Lower leg skin (tissue), 3 donors: ENCODE measurements at regions not wholly inside any gene's neighbourhood (a gene's known extent, or its start where the extent isn't known, plus 50 kb on each side); places are given as distances from the start of the nearest gene placed in this dataset.

Experiments
- CTCF ChIP-seq, 3 donors: fragments of 450-650 bp; IDR thresholded peaks; one replicate each; pipeline ENCODE4 v1.5.1; 2016; ENCODE audit warnings: antibody characterized with exemption in 3 of 3, mild to moderate bottlenecking in 3 of 3, moderate library complexity in 2 of 3
- POLR2A ChIP-seq, 2 donors: fragments of 450-650 bp; IDR thresholded peaks; one replicate each; pipeline ENCODE4 v1.6.1; 2016 to 2017; ENCODE audit warnings: antibody characterized with exemption in 2 of 2, mild to moderate bottlenecking in 1 of 2, moderate library complexity in 1 of 2

- TF ChIP-seq CTCF (IDR thresholded peaks at IDR 0.05) (no peak), POLR2A (IDR thresholded peaks at IDR 0.05) (no peak)
These were observed 381.9 kb upstream of the EPHA7 start for GRCh38 chr6:93801101-93801847.
